ENCODE measurements at regions not wholly inside any gene's neighbourhood (a gene's known extent, or its start where the extent isn't known, plus 50 kb on each side); places are given as distances from the start of the nearest gene placed in this dataset.

DNA sequence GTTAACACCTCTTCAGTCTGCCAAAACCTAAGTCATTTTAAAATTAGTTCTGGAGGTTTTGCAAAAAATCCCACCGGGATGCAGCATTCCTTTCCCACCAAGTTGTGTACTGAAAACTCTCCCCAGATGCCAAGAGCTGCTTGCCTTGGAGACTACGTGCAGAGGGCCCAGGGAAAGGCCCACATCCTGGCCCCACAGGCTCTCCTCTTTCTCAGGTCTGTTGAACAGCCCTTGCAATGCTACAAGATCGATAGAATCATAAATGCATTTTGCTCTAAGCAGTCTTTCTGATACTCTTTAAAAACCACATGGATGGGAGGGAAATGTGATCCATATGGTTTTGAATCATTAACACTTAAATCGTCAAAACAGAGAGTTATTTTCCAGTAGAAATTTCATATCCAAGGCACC lies 126.7 kb upstream of the ZMIZ1 start:
- TF ChIP-seq, protein P1, sequence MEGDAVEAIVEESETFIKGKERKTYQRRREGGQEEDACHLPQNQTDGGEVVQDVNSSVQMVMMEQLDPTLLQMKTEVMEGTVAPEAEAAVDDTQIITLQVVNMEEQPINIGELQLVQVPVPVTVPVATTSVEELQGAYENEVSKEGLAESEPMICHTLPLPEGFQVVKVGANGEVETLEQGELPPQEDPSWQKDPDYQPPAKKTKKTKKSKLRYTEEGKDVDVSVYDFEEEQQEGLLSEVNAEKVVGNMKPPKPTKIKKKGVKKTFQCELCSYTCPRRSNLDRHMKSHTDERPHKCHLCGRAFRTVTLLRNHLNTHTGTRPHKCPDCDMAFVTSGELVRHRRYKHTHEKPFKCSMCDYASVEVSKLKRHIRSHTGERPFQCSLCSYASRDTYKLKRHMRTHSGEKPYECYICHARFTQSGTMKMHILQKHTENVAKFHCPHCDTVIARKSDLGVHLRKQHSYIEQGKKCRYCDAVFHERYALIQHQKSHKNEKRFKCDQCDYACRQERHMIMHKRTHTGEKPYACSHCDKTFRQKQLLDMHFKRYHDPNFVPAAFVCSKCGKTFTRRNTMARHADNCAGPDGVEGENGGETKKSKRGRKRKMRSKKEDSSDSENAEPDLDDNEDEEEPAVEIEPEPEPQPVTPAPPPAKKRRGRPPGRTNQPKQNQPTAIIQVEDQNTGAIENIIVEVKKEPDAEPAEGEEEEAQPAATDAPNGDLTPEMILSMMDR (IDR thresholded peaks at IDR 0.05): no peak
- TF ChIP-seq ZFX (IDR thresholded peaks at IDR 0.05; ENCODE audit: borderline replicate concordance): no peak

Data from 22Rv1 (cell line).